IMR-90 (cell line): ENCODE measurements at regions not wholly inside any gene's neighbourhood (a gene's known extent, or its start where the extent isn't known, plus 50 kb on each side); places are given as distances from the start of the nearest gene placed in this dataset.

Source experiments
- ATAC-seq: fragments of 200-7000 bp; cut with Tn5 transposase; 2 replicates; pipeline ENCODE4 v1.9.1; 2020; ENCODE audit warnings: low read depth, mild to moderate bottlenecking, moderate library complexity
- BruUV-seq: library from RNA; stranded (reverse); fragments of 400-500 nt; replicated peaks from 2 replicates; lab custom pipeline; 2021; lab: Mats Ljungman, UMichigan
- CTCF ChIA-PET: fragments of 300-600 bp; formaldehyde crosslinking; extraction: SDS; loops from one replicate; lab custom pipeline; 2021; ENCODE audit warnings: antibody characterized with exemption; lab: Yijun Ruan, JAX
- POLR2A ChIA-PET: fragments of 300-600 bp; sonication (Branson Sonifier 250); formaldehyde crosslinking; loops from one replicate; lab custom pipeline; 2022; ENCODE audit warnings: antibody characterized with exemption; ENCODE audit not compliant: unreplicated experiment; lab: Charles Lee
- DNase-seq: peaks from one replicate; pipeline ENCODE4 v3.0.0; 2013
- H2AFZ ChIP-seq: replicated peaks from 2 replicates; pipeline ENCODE3; 2013; ENCODE audit warnings: low read length, mild to moderate bottlenecking; ENCODE audit not compliant: poor library complexity
- H2AK5ac ChIP-seq: 2 replicates; pipeline ENCODE4 v1.6.1; 2013; ENCODE audit warnings: low read depth, low read length, inconsistent platforms
- H2AK9ac ChIP-seq: replicated peaks from 2 replicates; pipeline ENCODE3; 2013; ENCODE audit warnings: mild to moderate bottlenecking, low read depth, low read length, moderate library complexity; ENCODE audit not compliant: poor library complexity
- H2BK120ac ChIP-seq: 2 replicates; pipeline ENCODE4 v1.6.1; 2013; ENCODE audit warnings: low read depth, low read length, inconsistent platforms
- H2BK15ac ChIP-seq: 3 replicates; pipeline ENCODE4 v1.6.1; 2013; ENCODE audit warnings: low read depth, low read length, inconsistent platforms
- H2BK20ac ChIP-seq: 2 replicates; pipeline ENCODE4 v1.6.1; 2013; ENCODE audit warnings: low read depth, mild to moderate bottlenecking, inconsistent platforms, low read length, moderate library complexity
- H2BK5ac ChIP-seq: 2 replicates; pipeline ENCODE4 v1.6.1; 2013; ENCODE audit warnings: mild to moderate bottlenecking, low read depth, low read length, inconsistent platforms; ENCODE audit not compliant: poor library complexity, severe bottlenecking
- H3K14ac ChIP-seq: replicated peaks from 2 replicates; pipeline ENCODE4 v1.6.1; 2013; ENCODE audit warnings: low read depth, low read length, inconsistent platforms
- H3K18ac ChIP-seq: 2 replicates; pipeline ENCODE4 v1.6.1; 2013; ENCODE audit warnings: low read depth, low read length, control low read depth
- H3K23ac ChIP-seq: 2 replicates; pipeline ENCODE4 v1.6.1; 2013; ENCODE audit warnings: low read depth, low read length, inconsistent platforms
- H3K27ac ChIP-seq: 2 replicates; pipeline ENCODE4 v1.5.1; 2013; ENCODE audit warnings: mild to moderate bottlenecking, control low read depth, low read length; ENCODE audit not compliant: insufficient read depth
- H3K27me3 ChIP-seq: 2 replicates; pipeline ENCODE4 v1.6.1; 2013; ENCODE audit warnings: low read length; ENCODE audit not compliant: control insufficient read depth, insufficient read depth
- H3K36me3 ChIP-seq: 2 replicates; pipeline ENCODE4 v1.6.1; 2013; ENCODE audit warnings: low read length, mixed read lengths; ENCODE audit not compliant: control insufficient read depth, insufficient read depth
- H3K4ac ChIP-seq: 2 replicates; pipeline ENCODE4 v1.6.1; 2013; ENCODE audit warnings: low read depth, low read length, inconsistent platforms
- H3K4me1 ChIP-seq: 2 replicates; pipeline ENCODE4 v1.6.1; 2013; ENCODE audit warnings: low read length, mixed read lengths; ENCODE audit not compliant: control insufficient read depth, insufficient read depth
- H3K4me2 ChIP-seq: 2 replicates; pipeline ENCODE4 v1.6.1; 2013; ENCODE audit warnings: low read depth, mild to moderate bottlenecking, control low read depth, low read length, moderate library complexity
- H3K4me3 ChIP-seq: 2 replicates; pipeline ENCODE4 v1.5.1; 2013; ENCODE audit warnings: low read depth, mild to moderate bottlenecking, control low read depth, low read length, moderate library complexity; ENCODE audit not compliant: insufficient read depth
- H3K56ac ChIP-seq: 2 replicates; pipeline ENCODE4 v1.6.1; 2013; ENCODE audit warnings: low read length, inconsistent platforms; ENCODE audit not compliant: insufficient read depth; ENCODE audit errors: extremely low read depth
- H3K79me1 ChIP-seq, 2 experiments: 2 replicates each; pipeline ENCODE4 v1.6.1; 2013; ENCODE audit warnings: low read length in 2 of 2, inconsistent platforms in 1 of 2, low read depth in 1 of 2
- H3K9ac ChIP-seq: 2 replicates; pipeline ENCODE4 v1.6.1; 2013; ENCODE audit warnings: low read depth, low read length, control low read depth
- H3K9me1 ChIP-seq: 2 replicates; pipeline ENCODE4 v1.6.1; 2013; ENCODE audit warnings: low read length, inconsistent platforms; ENCODE audit not compliant: insufficient read depth
- H3K9me3 ChIP-seq: 2 replicates; pipeline ENCODE4 v1.6.1; 2013; ENCODE audit warnings: low read length; ENCODE audit not compliant: control insufficient read depth, insufficient read depth
- H4K20me1 ChIP-seq: 2 replicates; pipeline ENCODE4 v1.6.1; 2013; ENCODE audit warnings: low read length, inconsistent platforms; ENCODE audit not compliant: insufficient read depth
- H4K5ac ChIP-seq: 2 replicates; pipeline ENCODE4 v1.6.1; 2013; ENCODE audit warnings: mild to moderate bottlenecking, low read depth, low read length, control low read depth
- H4K8ac ChIP-seq, 2 experiments: 2 replicates each; pipeline ENCODE4 v1.6.1; 2013; ENCODE audit warnings: low read depth in 2 of 2, low read length in 2 of 2, control low read depth in 1 of 2, inconsistent platforms in 1 of 2
- H4K91ac ChIP-seq: 2 replicates; pipeline ENCODE4 v1.6.1; 2013; ENCODE audit warnings: low read depth, low read length, inconsistent platforms; ENCODE audit not compliant: insufficient read depth
- MXI1 ChIP-seq: IDR thresholded peaks from 2 replicates; pipeline ENCODE4 v1.6.1; 2012; ENCODE audit warnings: low read depth, mild to moderate bottlenecking, low read length, moderate library complexity, borderline replicate concordance
- NFE2L2 ChIP-seq: fragments of 150-350 bp; IDR thresholded peaks from 2 replicates; pipeline ENCODE4 v1.6.1; 2016; ENCODE audit warnings: low read depth, mild to moderate bottlenecking, low read length
- RCOR1 ChIP-seq: IDR thresholded peaks from 2 replicates; pipeline ENCODE4 v1.6.1; 2012; ENCODE audit warnings: mild to moderate bottlenecking, low read length, improper control_type of control experiment; ENCODE audit not compliant: insufficient replicate concordance
- dilution Hi-C: fragments of 300-500 bp; cut with HindIII; formaldehyde crosslinking; loops from one replicate; pipeline ENCODE4 v1.14.3; 2018; ENCODE audit warnings: low sequenced_read_pairs; ENCODE audit not compliant: unreplicated experiment
- in situ Hi-C: fragments of 300-500 bp; cut with MboI; formaldehyde crosslinking; loops from 3 replicates; pipeline ENCODE4 v1.14.3; 2019; ENCODE audit warnings: low sequenced_read_pairs, inconsistent platforms, mixed read lengths
- intact Hi-C: fragments of 100-400 bp; cut with micrococcal nuclease; formaldehyde crosslinking; loops from 2 replicates; pipeline ENCODE4 v1.10.0; 2022

DNA sequence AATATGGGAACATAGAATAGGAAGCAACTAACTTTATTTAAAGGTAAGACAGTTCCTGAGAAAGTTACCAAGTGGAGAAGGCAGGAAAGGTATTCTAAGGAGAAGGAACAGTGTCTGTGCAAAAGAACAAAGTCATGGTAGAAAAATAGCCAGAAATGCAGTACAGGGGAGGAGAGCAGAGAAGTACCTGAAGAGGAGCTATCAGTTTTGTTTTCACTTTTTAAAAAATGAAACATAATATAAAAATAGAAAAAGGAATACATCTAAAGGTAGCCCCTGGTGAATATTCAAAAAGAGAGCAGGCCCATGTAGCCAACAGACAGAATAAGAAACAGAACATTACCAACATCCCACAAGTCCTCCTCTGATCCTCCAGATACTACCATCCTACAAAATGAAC is 408.7 kb downstream of the ADAMTS20 start:
- Histone ChIP-seq H2AK9ac (no peak overlapping the region), H2BK15ac (no peak overlapping the region), H3K56ac (no peak overlapping the region), H2AK5ac (no peak overlapping the region), H4K91ac (no peak overlapping the region), H4K8ac (no peak overlapping the region), H2BK20ac (no peak overlapping the region), H3K9me1 (no peaks in the 10 kb centered on the region), H3K4ac (no peak overlapping the region), H3K9me3 (no peaks in the 10 kb centered on the region), H3K9ac (no peak overlapping the region), H4K5ac (no peak overlapping the region), H2BK120ac (no peak overlapping the region), H3K79me1 (no peaks in the 10 kb centered on the region), H3K4me1 (no peaks in the 10 kb centered on the region), H3K14ac (no peak overlapping the region), H3K18ac (no peak overlapping the region), H2BK5ac (no peak overlapping the region), H4K20me1 (no peaks in the 10 kb centered on the region), H2AFZ (no peak overlapping the region), H3K4me3 (no peak overlapping the region), H3K4me2 (no peak overlapping the region), H3K27ac (no peak overlapping the region), H3K27me3 (no peaks in the 10 kb centered on the region; the same call in 1 of the 2 replicates), H3K36me3 (no peaks in the 10 kb centered on the region), H3K23ac (no peak overlapping the region)
- DNase-seq, result no peak
- dilution Hi-C loops, result no loop called here
- TF ChIP-seq RCOR1 (no peak), NFE2L2 (no peak), MXI1 (no peak)
- in situ Hi-C loops, result no loop called here
- ChIA-PET CTCF (no interaction called here), POLR2A (no interaction called here)
- intact Hi-C loops, result no loop called here
- no peak for ATAC-seq
- no TSS peak for BruUV-seq
